Natural killer cell (primary cell): ENCODE measurements at regions not wholly inside any gene's neighbourhood (a gene's known extent, or its start where the extent isn't known, plus 50 kb on each side); places are given as distances from the start of the nearest gene placed in this dataset.

Experiments used
- ATAC-seq, 3 donors: fragments of 150-1000 bp in 2 of 3; fragments of 200-7000 bp in 1 of 3; cut with Tn5 transposase; 1 replicate in 1 of 3; 2 replicates in 2 of 3; pipeline ENCODE4 v1.10.0; 2021; ENCODE audit warnings: mild to moderate bottlenecking in 2 of 3, moderate library complexity in 2 of 3
- DNase-seq, 2 donors: peaks; one replicate each; pipeline versions ENCODE4 v3.0.0 to v3.0.0-alpha.2; 2013 to 2021; ENCODE audit warnings: mixed read lengths in 1 of 2
- H3K27ac ChIP-seq: one replicate; pipeline ENCODE4 v1.5.1; 2013; ENCODE audit warnings: mild to moderate bottlenecking, low read length
- H3K27me3 ChIP-seq: one replicate; pipeline ENCODE4 v1.6.1; 2013; ENCODE audit warnings: low read length; ENCODE audit not compliant: control insufficient read depth, insufficient read depth
- H3K36me3 ChIP-seq: one replicate; pipeline ENCODE4 v1.6.1; 2013; ENCODE audit warnings: low read length; ENCODE audit not compliant: control insufficient read depth, insufficient read depth
- H3K4me1 ChIP-seq: one replicate; pipeline ENCODE4 v1.6.1; 2013; ENCODE audit warnings: low read length; ENCODE audit not compliant: control insufficient read depth, insufficient read depth
- H3K4me3 ChIP-seq: one replicate; pipeline ENCODE4 v1.5.1; 2013; ENCODE audit warnings: low read length
- H3K9me3 ChIP-seq: one replicate; pipeline ENCODE4 v1.6.1; 2013; ENCODE audit warnings: low read length; ENCODE audit not compliant: control insufficient read depth, insufficient read depth
- H3K27ac Mint-ChIP-seq, 2 donors: one replicate each; pipeline ENCODE4 v1.8.0; 2022; ENCODE audit warnings: mild to moderate bottlenecking in 2 of 2, mixed read lengths in 2 of 2, moderate library complexity in 1 of 2
- H3K27me3 Mint-ChIP-seq, 2 donors: one replicate each; pipeline ENCODE4 v1.8.0; 2022; ENCODE audit warnings: low read depth in 2 of 2, mixed read lengths in 2 of 2
- H3K36me3 Mint-ChIP-seq: one replicate; pipeline ENCODE4 v1.8.0; 2022; ENCODE audit warnings: mixed read lengths
- H3K4me1 Mint-ChIP-seq, 2 donors: one replicate each; pipeline ENCODE4 v1.8.0; 2022; ENCODE audit warnings: mixed read lengths in 2 of 2
- H3K4me3 Mint-ChIP-seq: one replicate; pipeline ENCODE4 v1.8.0; 2022; ENCODE audit warnings: mild to moderate bottlenecking, moderate library complexity, mixed read lengths
- H3K9me3 Mint-ChIP-seq, 2 donors: one replicate each; pipeline ENCODE4 v1.8.0; 2022; ENCODE audit warnings: mixed read lengths in 2 of 2
- WGBS: methylation state at CpG from one replicate; pipeline ENCODE4 v1.1.7; 2013; ENCODE audit warnings: missing lambda C conversion rate; ENCODE audit not compliant: insufficient coverage; 5-methylcytosine and 5-hydroxymethylcytosine counted together
- intact Hi-C: fragments of 100-400 bp; cut with micrococcal nuclease; formaldehyde crosslinking; loops from one replicate; pipeline ENCODE4 v1.14.2; 2022
- TF ChIP-seq, protein P1 (sequence below): fragments of 200-600 bp; IDR thresholded peaks from one replicate; pipeline ENCODE4 v1.8.0; 2022; ENCODE audit warnings: antibody characterized with exemption

DNA sequence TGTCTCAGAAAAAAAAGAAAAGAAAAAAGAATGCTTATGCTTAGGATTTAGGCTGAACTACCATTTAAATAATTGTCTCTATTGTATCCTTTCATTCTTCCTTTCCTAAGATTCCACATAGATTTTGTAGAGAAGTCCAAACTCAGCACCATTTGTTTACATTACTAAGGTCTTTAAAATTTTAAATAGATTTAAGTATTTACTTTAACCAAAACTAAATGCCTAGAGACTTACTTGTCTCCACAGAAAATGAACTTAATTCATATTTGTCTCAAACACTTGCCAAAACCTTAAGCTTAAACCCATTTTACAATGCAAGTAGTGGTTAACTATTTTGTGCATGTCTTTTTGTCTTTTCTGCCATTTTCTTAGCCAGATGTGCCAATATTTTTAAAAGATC is 54.1 kb upstream of the ABI1 start:
- H3K9me3 ChIP-seq: no peaks in the 10 kb centered on the region
- DNase-seq: no peak
- no peak for ATAC-seq
- no peaks in the 10 kb centered on the region for H3K4me1 Mint-ChIP-seq
- H3K27me3 Mint-ChIP-seq: peaks cover 0 to 7% of the 10 kb centered on the region in 2 donors
- H3K27ac ChIP-seq: no peak overlapping the region
- no peaks in the 10 kb centered on the region for H3K27me3 ChIP-seq
- intact Hi-C loops: no loop called here
- H3K36me3 Mint-ChIP-seq: no peaks in the 10 kb centered on the region
- H3K36me3 ChIP-seq: no peaks in the 10 kb centered on the region
- H3K4me1 ChIP-seq: no peaks in the 10 kb centered on the region
- H3K27ac Mint-ChIP-seq: no peak overlapping the region
- no peaks in the 10 kb centered on the region for H3K9me3 Mint-ChIP-seq
- H3K4me3 Mint-ChIP-seq: no peak overlapping the region
- TF ChIP-seq, protein P1, sequence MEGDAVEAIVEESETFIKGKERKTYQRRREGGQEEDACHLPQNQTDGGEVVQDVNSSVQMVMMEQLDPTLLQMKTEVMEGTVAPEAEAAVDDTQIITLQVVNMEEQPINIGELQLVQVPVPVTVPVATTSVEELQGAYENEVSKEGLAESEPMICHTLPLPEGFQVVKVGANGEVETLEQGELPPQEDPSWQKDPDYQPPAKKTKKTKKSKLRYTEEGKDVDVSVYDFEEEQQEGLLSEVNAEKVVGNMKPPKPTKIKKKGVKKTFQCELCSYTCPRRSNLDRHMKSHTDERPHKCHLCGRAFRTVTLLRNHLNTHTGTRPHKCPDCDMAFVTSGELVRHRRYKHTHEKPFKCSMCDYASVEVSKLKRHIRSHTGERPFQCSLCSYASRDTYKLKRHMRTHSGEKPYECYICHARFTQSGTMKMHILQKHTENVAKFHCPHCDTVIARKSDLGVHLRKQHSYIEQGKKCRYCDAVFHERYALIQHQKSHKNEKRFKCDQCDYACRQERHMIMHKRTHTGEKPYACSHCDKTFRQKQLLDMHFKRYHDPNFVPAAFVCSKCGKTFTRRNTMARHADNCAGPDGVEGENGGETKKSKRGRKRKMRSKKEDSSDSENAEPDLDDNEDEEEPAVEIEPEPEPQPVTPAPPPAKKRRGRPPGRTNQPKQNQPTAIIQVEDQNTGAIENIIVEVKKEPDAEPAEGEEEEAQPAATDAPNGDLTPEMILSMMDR: no peak
- H3K4me3 ChIP-seq: no peak overlapping the region

DNA sequence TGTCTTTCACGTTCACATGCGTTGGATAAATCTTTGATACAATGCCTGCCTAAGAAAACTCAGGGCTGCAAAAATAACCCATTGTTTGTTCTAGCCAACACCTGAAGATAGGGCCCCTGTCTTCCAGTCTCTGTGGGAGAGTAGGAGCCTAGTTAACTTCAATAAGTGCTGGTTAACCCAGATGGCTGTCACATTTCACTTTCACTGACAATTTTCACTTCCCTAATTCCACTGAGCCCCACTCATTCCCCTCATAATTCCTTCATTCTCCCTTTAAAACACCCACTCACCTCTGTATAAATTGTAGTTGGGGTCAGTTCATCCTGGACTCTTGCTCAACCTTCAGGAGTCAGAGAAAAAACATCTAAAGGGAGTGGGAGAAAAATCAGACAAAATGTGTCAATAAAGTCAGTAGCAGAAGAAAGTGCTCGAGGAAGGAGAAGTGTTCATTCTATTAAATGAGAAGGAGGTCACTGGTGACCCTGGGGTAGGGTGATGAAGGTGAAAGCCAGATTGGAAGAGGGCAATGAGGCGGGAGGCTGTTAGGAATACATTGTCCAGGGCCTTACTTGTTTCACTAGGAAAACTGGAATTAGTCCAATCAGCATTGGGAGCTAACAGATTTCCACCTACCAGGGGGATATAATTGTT is 51.2 kb upstream of the ABI1 start:
- intact Hi-C loops: no loop called here
- Mint-ChIP-seq H3K27me3 (peaks cover 2 to 4% of the 10 kb centered on the region in 2 donors), H3K4me1 (no peaks in the 10 kb centered on the region), H3K4me3 (no peak overlapping the region), H3K9me3 (no peaks in the 10 kb centered on the region), H3K36me3 (no peaks in the 10 kb centered on the region), H3K27ac (no peak overlapping the region)
- DNase-seq (no peak), ATAC-seq (no peak)
- no peaks in the 10 kb centered on the region for H3K27me3 ChIP-seq
- H3K36me3 ChIP-seq: no peaks in the 10 kb centered on the region
- H3K9me3 ChIP-seq: no peaks in the 10 kb centered on the region
- H3K4me1 ChIP-seq: no peaks in the 10 kb centered on the region
- H3K27ac ChIP-seq: no peak overlapping the region
- 85% methylated on average over 4 of the region's 4 CpGs for WGBS
- no peak overlapping the region for H3K4me3 ChIP-seq
- TF ChIP-seq, protein P1: no peak
